GM12872 (cell line): ENCODE measurements at regions not wholly inside any gene's neighbourhood (a gene's known extent, or its start where the extent isn't known, plus 50 kb on each side); places are given as distances from the start of the nearest gene placed in this dataset.

Experiments
- CTCF ChIP-seq: IDR thresholded peaks from 3 replicates; pipeline ENCODE4 v1.5.1; 2011; ENCODE audit warnings: low read depth, mild to moderate bottlenecking, low read length, moderate library complexity; ENCODE audit not compliant: insufficient read depth

DNA sequence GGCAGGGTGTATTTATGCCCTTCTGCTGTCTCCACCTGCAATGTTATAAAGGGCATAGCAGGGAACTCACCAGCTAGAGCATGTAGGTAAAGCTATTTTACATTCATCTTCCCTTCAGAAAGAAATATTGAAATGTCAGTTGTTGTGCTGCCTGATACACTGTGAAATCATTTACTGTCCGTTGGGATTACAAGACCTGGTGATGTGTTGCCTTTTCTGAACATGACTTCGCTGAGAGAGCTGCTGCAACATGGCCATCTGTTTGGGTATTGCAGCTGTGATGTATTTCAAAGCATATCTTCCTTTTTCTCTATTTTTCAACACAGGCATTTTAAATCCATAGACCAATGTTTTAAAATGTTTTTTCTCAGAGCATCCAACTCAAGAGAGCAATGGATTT lies 644.1 kb upstream of the GNPDA2 start:
- no peak for TF ChIP-seq CTCF

DNA sequence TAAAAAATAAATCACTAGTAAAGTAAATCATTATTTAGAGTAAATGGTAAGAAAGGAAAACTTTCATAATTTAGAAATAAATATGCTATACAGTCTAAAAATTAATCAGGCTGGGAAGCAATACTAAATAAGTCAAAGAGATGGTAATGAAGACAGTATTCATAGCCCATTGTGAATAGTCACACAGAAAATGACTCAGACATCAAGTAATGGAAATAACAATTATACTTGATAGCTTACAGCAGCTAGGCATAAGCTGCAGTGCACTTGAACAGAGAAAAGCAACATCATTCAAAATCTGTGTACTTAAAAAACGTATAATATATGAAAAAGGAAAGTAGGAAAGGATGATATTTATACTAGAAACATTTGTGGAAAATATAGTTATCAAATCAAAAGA lies 642.5 kb upstream of the GNPDA2 start:
- TF ChIP-seq CTCF = no peak

GRCh38 chr4:45363931-45364330 lies 637.6 kb upstream of the GNPDA2 start:
- no peak for TF ChIP-seq CTCF

DNA sequence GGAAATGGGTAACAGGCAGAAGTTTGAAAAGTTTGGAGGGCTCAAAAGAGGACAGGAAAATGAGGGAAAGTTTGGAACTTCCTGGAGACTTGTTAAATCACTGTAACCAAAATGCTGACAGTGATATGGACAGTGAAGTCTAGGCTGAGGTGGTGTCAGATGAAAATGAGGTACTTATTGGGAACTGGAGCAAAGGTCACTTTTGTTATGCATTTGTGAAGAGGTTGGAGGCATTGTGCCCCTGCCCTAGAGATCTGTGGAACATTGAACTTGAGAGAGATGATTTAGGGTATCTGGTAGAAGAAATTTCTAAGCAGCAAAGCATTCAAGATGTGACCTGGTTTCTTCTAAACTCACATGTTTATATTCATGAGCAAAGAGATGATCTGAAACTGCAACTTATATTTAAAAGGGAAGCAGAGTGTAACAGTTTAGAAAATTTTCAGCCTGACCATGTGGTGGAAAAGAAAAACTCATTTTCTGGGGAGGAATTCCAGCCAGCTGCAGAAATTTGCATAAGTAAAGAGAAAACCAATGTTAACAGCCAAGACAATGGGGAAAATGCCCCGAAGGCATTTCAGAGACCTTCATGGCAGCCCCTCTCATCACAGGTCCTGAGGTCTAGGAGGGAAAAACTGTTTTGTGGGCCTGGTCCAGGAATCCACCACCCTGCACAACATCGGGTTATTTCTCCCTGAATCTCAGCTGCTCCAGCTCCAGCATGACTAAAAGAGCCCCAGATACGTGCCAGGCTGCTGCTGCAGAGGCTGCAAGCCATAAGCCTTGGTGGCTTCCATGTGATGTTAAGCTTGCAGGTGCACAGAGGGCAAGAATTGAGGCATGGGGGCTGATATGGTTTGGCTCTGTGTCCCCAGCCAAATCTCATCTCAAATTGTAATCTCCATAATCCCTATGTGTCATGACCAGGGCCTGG lies 632.5 kb upstream of the GNPDA2 start:
- no peak for TF ChIP-seq CTCF

DNA sequence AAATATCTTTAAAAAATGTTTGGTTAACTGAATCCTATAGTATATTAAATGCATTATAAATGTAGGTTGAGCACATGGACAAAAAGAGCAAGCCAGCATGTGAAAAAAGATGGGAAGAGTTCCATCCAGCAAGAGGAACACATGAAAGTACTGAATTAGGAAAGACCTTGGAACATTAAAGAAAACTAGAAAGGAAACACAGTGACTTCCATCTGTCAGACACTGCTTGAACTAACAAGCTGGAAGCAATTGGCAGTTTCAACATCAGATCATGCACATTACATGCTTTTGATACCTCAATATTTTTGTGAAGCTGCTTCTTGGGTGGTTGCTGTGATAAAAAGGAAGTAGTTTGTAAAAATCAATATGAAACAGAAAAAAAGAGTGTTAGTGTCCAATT lies 626.8 kb upstream of the GNPDA2 start:
- TF ChIP-seq CTCF = no peak

DNA sequence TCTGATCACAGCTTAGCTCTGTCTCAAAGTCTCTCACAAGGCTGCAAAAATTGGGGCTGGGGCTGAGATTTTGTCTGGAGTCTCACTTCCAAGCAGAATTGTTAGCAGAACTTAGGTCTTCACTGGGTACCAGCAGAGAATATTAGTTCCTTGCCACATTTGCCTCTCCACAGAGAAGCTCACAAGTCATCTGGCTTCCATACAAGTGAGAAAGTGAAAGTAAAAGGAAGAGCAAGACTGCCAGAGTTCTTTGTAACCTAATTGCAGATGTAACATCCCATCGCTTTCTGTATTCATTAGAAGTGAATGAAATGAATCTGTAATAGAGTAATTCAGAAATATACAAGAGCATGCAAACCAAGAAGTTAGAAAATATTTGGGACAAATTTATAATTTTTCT lies 624.1 kb upstream of the GNPDA2 start:
- no peak for TF ChIP-seq CTCF

DNA sequence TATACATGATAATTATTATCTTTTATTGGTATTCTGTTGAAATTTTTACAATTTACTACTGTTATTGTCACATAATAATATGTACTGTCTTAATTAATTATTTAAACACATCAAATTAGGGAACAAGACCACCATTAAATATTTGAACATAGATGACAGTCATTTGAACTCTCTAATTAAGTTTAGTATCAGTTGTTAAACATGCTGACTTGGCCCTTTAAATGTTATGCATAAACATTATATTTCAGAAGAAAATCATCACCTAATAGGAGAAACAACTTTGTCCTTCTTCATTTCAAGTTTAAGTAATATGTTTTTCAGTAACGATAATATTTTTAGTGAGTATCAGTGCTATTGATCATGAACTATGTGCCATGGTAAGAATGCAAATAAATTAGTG lies 623.5 kb upstream of the GNPDA2 start:
- no peak for TF ChIP-seq CTCF
